ENCODE measurements at regions not wholly inside any gene's neighbourhood (a gene's known extent, or its start where the extent isn't known, plus 50 kb on each side); places are given as distances from the start of the nearest gene placed in this dataset.

DNA sequence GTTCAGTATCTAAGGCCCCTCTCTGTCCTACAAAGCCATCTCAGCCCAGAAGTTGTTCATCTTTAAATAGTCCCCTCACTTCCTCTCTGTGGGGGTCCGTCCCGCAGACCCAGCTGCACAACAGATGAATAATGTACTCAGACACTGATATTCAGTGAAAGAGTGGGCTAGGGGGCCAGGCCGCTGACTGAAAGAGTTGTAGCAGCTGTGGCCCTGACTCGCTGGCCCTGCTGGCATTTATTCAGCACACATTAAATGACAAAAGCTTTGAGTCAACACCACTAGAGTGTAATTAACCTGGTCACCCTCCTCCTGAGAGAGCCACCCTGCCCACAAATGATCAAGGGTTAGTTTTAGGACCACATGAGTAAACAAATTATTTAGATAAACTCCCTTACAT lies 76.3 kb downstream of the MED10 start:
- TF ChIP-seq, protein P1, sequence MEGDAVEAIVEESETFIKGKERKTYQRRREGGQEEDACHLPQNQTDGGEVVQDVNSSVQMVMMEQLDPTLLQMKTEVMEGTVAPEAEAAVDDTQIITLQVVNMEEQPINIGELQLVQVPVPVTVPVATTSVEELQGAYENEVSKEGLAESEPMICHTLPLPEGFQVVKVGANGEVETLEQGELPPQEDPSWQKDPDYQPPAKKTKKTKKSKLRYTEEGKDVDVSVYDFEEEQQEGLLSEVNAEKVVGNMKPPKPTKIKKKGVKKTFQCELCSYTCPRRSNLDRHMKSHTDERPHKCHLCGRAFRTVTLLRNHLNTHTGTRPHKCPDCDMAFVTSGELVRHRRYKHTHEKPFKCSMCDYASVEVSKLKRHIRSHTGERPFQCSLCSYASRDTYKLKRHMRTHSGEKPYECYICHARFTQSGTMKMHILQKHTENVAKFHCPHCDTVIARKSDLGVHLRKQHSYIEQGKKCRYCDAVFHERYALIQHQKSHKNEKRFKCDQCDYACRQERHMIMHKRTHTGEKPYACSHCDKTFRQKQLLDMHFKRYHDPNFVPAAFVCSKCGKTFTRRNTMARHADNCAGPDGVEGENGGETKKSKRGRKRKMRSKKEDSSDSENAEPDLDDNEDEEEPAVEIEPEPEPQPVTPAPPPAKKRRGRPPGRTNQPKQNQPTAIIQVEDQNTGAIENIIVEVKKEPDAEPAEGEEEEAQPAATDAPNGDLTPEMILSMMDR (IDR thresholded peaks at IDR 0.05) = no peak
- no peak for TF ChIP-seq POLR2A (IDR thresholded peaks at IDR 0.05)
